ENCODE measurements at regions not wholly inside any gene's neighbourhood (a gene's known extent, or its start where the extent isn't known, plus 50 kb on each side); places are given as distances from the start of the nearest gene placed in this dataset.

DNA sequence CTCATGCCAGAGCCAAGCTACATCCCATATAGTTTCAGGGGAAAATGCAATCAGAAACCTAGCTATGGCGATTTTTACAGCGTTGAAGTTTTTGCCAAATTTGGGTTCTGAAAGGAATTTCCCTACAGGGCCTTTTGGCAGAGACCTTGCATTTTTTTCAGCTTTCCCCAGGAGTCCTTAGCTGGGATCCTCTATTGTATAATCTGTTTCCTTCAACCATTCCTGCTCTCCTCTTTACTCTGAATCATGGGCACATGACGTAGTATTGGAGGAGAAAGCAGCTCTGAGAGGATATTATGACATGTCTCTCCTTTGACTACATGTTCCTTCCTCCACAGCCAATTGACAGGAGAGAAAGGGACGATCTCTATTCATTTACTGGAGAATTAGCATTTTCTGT, 118.5 kb upstream of the ERCC6L2 start:
- no peak for DNase-seq (ENCODE audit: low read depth)

DNA sequence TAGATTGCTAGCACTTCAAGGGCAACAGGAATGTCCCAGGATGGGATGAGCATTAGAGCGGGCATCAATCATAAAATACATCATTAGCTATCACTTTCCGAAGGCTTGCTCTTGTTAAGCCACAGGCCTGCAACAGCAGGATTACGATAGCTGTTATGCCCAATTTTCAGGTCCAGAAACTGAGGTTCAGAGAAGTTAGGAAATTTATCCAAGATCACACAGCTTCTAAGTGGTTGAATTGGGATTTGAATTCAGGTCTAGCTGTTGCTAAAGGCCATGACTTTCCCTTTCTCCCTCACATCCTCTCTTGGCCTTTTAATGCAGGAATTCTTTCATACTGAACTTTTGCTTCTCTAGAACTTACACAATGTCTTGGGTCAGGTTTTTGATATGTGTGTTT, 119.4 kb upstream of the ERCC6L2 start:
- no peak for DNase-seq (ENCODE audit: low read depth)

DNA sequence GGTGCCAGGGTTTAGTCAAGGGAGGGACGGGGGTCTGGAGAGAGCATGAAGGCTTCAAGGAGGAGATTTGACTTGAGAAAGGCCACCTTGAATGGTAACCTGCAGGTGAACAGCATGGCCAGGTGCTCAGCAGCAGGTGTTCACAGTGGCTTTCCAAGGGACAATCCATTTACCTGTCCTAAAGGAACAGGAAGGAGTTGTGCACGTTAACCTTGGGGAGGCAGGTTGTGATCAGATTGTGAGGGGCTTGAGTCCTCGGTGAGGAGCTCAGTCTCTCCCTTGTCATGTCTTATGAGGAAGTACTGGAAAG, 120.1 kb upstream of the ERCC6L2 start:
- no peak for DNase-seq (ENCODE audit: low read depth)

DNA sequence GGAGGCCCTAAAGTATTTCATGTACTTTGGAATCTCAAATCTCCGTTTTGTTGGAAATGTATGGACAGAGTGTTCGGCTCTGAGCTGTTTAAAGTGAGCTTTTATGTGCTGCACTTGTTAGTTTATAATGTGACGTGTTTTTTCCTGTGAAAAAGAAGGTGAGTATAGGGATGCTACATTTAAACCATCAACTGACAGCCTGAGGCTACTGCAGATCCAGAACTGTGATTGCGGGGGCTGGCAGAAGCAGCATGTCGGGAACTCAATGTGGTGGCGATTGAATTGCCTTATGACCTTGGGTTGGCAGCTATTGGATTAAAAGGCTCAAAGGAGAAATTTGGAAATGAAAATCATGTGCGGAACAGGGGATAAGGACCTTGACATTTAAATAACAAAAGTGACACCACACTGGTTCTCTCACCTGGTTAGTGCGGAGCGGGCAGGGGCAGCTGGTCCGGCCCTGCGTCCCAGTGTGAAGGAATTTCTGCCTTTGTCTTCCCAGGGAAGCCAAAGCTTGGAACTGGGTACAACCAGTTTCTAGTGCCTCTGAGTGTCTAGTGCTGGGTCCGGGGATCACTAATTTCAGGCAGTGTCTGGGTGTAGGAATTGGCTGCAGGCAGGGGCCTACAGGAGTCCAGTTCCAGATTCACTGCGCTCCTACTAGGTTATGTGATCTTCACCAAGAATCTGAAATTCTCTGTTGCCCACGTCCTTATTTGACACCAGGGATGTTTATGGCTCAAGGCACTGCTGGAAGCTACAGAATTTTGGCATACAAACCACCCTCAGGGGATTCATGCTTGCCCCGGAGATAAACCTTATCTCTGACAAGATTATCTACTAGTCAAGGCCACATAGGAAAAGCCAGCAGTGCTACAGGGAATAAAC, 120.7 kb upstream of the ERCC6L2 start:
- DNase-seq (ENCODE audit: low read depth), result no peak

DNA sequence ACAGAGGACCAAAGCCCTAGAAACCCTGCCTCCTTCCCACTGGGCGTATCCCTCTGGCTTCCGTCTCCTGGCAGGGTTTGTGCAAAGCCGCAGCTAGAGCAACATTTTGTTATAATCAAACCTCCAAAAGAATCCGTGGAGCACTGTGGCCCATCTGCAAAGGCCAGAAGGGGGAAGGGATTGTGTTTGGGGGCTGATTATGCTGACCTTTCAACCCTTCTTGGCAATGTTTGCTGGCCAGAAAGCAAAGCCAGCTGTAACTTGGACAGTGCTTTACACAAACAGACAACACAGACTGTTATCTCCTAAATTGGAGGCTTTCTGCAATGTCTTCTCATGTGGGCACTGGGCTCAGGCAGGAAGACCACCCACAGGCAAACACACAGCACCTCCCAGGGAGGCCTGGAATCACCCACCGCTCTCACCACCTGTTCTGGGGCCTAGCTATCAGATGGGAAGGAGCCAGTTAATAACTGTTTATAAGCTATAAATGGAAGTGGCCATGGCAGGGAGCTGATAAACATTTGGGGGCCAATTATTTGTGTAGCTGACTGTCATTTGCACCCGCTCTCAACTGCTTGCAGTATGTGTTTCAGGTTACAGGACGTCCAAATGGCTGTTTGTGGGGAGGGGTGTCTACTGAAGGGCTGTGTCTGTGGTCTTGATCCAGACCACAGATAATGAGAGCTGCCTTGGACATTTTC, 121.6 kb upstream of the ERCC6L2 start:
- DNase-seq (ENCODE audit: low read depth), result no peak

DNA sequence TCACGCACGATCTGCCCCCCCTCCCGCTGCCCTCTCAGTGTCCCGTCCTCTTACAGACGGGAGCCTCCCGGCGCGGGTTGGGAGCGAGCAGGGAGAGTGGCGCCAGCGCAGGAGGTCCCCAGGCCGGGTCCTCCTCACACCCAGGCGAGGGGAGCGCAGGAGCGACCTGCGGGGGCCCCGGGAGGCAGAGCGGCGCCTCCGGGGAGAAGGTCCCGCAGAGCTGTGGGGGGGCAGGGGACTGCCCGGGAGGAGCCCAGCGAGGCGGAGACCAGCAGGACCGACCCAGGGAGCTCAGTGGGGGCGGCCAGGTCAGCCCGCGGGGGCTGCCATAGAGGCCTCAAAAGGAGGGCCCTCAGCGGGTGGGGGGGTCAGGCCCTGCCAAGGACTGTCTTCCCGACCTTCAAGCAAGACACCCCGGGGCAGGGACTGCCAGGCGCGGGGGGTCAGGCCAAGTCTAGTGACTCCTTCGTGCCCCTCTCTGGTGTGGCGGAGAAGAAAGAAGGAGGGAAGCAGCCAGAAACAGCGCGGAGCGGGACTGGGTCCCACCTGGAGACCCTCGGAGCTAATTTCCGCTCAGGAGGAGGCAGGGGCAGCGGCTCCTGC, 123.3 kb upstream of the ERCC6L2 start:
- no peak for DNase-seq (ENCODE audit: low read depth)

DNA sequence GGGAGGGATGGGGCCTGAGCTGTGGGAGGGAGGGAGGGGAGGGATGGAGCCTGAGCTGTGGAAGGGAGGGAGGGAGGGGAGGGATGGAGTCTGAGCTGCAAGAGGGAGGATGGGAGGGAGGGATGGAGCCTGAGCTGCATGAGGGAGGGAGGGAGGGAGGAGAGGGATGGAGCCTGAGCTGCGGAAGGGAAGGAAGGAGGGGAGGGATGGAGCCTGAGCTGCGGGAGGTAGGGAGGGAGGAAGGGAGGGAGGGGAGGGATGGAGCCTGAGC, 124.0 kb upstream of the ERCC6L2 start:
- DNase-seq (ENCODE audit: low read depth), result no peak

DNA sequence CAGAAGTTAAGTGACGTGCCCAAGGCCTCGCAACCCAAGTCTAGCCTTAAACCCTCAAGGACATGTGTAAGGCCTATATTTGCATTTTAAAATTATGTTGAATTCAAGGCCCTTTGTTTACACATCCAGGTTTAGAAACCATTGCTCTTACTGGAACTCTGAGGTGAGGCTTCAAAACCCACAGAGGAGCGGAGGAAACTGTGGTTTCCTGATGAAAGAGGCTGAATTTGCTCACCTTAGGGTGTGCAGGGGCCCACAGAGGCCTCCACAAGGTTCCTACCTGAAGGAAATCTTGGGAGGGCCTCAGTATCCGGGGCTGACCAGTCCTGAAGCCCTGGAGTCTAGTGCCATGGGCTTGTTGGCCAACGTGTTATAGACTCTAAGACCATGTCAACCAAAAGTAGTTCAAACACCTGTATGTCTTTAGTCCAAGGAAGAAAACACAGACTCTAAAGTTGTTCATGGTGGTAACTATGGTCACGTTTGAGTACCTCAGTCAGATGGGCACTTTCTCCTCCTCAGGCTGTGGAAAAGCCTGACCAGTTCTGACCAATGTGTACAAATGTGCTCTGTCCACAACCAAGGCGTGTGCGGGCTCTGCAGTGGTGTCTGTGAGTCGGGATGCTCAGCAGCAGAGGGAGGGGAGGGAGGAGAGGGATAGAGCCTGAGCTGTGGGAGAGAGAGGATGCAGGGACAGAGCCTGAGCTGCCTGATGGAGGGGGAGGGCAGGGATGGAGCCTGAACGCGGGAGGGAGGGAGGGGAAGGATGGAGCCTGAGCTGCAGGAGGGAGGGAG, 124.6 kb upstream of the ERCC6L2 start:
- peak; percentile 9 for DNase-seq (ENCODE audit: low read depth)

DNA sequence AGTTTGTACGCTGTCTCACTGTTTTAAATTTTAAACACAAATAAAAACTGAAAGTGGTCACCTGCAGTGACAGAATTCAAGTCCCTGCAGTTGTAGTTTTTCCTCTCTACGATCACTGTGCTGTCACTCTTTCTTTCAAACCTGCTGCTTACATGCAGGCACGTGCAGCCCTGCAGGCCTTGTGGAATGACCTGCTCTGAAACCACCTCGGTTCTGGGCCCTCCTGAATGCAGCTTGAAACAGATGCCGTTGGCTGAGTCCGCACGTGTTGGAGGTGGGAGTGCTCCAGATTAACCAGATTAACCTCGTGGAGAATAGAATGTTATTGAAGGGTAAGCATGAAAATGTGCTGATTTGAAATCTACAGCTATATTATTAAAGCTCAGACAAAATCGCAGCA, 126.0 kb upstream of the ERCC6L2 start:
- DNase-seq (ENCODE audit: low read depth), result no peak

DNA sequence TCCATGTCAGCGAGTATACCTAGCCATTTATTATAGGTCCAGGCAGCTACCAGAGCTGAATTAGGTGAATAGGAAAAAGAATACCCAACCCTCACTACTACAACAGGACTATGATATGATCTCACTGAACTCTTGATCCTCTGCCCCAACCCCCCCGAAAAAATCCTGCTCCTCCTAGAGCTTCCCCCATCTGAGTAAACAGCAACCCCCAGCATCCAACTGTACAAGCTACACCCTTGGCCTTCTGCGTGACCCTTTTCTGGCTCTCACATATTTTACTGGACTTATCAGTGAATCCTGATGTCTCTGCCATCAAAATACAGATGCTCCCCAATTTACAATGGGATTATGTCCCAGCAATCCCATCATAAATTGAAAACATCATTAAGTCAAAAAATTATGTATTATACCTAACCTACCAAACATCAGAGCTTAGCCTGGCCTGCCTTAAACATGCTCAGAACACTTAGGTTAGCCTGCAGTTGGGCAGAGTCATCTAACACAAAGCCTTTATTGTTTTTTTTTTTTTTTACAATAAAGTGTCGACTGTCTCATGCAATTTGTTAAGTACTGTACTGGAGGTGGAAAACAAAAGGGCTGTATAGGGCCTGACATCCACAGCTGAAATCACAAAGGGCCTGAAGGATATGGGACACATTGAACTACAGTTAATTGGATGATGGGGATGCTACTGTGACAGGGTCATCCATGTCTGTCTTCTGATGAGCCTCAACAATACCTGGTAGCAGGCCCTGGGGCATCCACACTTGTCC, 128.9 kb upstream of the ERCC6L2 start:
- no peak for DNase-seq (ENCODE audit: low read depth)

DNA sequence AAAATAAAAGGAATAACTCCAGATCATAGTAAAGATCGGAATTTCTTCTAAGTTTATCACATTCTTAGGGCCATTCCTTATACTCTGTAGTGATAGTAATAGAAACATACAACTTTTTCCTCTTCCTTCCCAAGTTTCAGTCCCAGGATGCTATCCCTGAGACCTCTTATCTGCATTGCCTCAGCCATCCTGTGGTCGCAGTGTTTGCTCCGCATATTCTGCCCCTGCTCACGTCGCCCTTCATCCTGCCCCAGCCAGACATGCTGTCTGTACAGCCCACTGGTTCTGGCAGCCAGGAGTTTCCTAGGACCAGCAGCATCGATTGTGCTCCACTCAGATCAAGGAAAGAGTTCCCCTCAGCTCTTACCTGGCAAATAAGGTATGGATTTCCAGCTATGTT, 132.7 kb upstream of the ERCC6L2 start:
- DNase-seq (ENCODE audit: low read depth), result no peak

DNA sequence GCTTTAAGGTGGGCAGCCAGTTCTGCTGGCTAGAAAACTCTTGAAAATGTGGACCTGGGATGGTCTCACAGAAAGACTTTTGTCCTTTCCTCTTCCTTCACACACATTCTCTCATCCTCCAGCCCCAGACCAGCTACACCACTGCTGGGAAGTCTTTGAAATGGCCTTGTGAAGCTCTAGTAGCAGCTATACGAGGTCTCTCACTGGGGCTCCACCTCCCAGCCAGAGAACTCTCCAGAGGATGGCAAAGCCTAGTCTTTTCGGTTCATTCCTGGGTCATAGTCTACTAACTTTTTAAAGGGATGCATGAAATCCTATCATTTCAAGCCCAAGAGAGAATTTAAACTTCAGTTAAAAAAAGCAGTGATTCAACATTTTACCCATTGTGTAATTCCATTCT, 133.9 kb upstream of the ERCC6L2 start:
- DNase-seq (ENCODE audit: low read depth), result no peak

DNA sequence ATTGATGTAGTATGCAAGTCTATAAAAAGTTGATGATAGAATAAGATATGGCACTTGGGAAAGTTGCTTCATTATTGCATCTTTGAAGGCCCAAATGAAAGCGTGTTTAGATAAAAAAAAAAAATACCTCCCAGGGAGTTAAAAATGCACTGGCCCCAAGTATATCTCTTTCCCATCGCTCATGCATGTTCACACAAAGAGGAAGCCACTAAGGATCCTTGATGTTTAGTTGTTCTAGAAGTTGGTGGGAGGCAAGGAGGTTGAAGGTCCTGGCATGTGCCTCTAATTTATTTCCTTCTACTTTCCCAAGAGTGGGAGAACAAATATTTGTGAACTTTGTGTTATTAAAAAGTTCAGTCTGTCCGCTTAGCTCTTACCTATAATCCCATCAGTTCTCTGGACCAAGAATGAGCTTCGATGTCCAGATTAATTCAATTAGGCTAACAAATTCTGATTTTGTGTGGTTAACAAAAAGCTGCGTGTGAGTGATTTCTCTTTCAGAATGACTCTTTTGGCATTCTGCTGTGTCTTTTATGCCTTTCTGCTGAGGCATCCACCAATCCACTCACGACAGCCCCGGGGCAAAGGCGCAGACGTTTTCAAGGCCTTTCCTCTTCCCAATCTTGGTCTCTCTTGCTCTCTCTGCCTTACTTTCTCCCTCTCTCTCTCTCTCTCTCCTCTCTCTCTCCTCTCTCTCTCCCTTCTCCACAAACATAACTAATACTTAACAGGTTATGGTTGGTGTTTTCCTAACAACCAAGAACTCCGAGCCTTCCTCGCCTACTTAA, 135.1 kb upstream of the ERCC6L2 start:
- no peak for DNase-seq (ENCODE audit: low read depth)

DNA sequence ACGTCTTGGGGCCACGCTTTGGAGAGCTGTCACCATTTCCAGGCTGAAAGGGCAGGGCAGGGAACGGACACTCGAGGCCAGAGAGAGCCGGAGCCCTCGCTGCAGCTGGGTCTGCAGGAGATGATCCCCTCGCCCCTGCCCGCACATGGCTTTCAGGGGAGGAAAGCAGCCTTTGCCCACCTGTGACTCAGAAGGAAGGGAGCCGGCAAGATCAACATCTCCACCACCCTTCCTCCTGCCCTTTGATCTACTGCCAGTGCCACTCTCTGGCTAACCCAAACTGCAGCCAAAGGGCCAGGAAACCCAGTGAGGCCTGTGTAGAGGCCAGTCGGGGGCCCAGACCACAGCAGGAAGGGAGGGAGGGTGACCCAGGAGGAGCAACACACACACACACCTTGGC, 137.1 kb upstream of the ERCC6L2 start:
- DNase-seq (ENCODE audit: low read depth), result no peak

DNA sequence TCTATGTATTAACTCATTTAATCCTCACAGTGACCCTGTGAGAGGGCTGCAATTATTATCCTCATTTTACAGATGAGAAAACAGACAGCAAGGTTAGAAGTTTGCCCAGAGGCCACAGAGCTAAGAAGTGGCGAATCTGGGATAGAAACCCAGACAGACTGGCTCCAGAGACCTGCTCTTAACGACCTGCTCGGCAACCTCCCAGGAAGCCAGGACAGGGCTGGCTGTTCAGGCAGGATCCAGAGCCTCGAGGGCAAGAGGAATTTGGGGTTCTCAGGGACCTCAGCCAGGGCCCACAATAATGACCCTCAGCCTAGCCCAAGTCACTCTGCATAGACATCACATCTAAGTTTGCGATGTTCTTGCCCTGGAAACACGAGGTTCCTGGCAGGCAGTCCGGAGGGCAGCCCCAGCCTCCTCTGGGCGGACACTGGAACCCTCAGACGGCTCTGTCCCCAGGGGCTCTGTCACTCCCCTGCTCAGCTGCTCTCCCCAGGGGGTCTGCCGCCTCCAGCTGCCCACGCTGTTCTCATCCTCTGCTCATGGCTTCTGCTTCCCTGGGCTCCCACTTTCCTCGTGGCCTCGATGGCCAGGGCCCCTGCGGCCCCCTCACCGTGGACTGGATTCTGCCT, 138.5 kb upstream of the ERCC6L2 start:
- DNase-seq (ENCODE audit: low read depth), result no peak

DNA sequence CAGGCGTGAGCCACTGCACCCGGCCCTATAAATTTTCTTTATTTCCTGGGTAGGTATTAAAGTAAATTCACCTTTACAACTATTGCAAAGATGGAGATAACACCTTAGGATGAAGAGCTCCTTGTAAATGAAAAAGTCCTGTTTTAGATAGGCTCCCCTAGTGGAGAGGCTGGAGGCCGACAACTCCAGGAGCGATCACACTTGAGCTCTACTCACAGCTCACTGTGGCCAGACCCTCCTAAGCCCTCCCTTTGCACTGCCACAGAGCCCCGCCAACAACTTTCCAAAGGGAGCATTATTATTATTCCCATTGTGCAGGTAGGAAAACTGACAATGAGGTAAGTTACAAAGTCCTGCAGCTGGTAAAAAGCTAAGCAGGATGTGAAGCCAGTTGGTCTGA, 139.1 kb upstream of the ERCC6L2 start:
- DNase-seq (ENCODE audit: low read depth), result no peak

DNA sequence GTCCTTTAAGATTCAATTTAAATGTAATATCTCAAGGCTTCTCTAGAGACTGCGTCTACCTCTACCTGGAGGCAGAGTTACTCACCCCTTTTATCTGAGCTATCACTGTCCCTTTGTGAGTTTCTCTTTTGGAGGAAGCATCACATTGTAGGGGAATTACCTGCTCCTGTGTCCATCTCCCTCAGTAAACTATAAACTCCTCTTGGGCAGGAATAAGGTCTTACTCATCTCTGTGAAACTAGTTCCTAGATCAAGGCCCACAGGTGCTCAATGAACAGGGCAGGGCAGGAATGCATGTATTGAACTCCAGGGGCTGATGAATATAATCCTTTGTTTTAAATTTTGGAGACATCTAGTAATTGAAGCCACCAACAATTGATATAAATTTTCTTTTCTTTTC, 139.8 kb upstream of the ERCC6L2 start:
- DNase-seq (ENCODE audit: low read depth), result no peak

DNA sequence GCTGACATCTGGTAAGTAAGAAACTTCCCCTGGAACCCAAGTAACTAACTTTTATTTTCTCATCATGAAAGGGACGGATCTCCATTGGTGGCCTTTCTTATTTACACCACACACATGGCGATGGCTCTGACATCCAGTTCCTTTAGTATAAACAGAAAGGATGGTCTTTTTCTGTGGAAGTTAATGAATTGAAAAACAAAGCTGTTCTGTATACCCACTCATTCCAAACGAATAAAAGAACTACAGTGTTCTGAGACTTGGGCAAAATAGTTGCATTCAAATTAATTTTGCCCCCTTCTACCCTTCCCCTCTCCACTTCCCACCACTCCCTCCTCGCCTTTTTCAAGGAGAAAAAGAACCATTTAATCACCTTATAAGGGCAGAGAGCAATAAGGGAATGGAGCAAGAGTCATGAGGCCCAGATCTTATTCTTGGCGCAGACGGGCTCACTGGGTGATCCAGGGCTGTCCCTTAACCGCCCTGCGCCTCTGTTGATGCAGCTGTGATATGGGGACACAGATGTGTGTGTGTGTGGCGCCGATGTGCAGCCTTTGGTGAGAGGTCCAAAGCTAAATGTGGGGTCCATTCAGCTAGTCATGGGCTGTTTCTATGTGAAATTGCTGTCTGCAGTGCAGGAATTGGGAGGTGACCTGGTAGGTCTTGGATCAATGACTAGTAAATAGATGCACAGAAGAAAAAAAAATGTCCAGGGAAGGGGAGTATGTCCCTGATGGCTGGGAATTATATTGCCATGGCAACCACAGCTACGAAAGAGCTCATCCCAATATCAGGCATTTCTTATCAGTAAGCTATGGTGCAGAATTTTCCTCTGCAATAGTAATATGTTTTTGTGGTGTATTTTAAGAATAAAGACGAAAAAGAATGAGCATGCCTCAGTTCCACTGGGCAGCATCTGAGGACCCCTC, 141.5 kb upstream of the ERCC6L2 start:
- DNase-seq (ENCODE audit: low read depth), result no peak

Measured in T follicular helper cell (primary cell).